Right lobe of liver (tissue), 6 donors: ENCODE measurements at regions not wholly inside any gene's neighbourhood (a gene's known extent, or its start where the extent isn't known, plus 50 kb on each side); places are given as distances from the start of the nearest gene placed in this dataset.
A peak's percentile ranks its signal among the peaks of the same experiment; 100 is the strongest.

ENCODE experiments used
- ATAC-seq, 4 donors: fragments of 200-7000 bp; cut with Tn5 transposase; one replicate each; pipeline ENCODE4 v1.9.1; 2020; ENCODE audit warnings: mild to moderate bottlenecking in 4 of 4, moderate library complexity in 4 of 4
- DNase-seq, 3 donors: peaks; one replicate each; pipeline ENCODE4 v3.0.0-alpha.2; 2020
- H3K27ac ChIP-seq, 3 donors: fragments of 200-600 bp; one replicate each; pipeline ENCODE4 v1.8.0; 2022
- H3K27me3 ChIP-seq, 2 donors: fragments of 200-600 bp; one replicate each; pipeline ENCODE4 v1.8.0; 2022
- H3K36me3 ChIP-seq, 4 donors: fragments of 200-600 bp; sonication (generic) in 1 of 4; one replicate each; pipeline versions ENCODE4 v1.5.1 to v1.8.0; 2017 to 2022; ENCODE audit warnings: control low read depth in 1 of 4
- H3K4me1 ChIP-seq, 4 donors: fragments of 200-600 bp; sonication (generic) in 1 of 4; one replicate each; pipeline versions ENCODE4 v1.5.1 to v1.8.0; 2017 to 2022; ENCODE audit warnings: control low read depth in 1 of 4
- H3K4me3 ChIP-seq, 3 donors: fragments of 200-600 bp; one replicate each; pipeline ENCODE4 v1.8.0; 2022
- H3K9me3 ChIP-seq, 4 donors: fragments of 200-600 bp; sonication (generic) in 1 of 4; one replicate each; pipeline versions ENCODE4 v1.5.1 to v1.8.0; 2017 to 2022; ENCODE audit warnings: control low read depth in 1 of 4
- POLR2A ChIP-seq: fragments of 450-650 bp; IDR thresholded peaks from one replicate; pipeline ENCODE4 v1.6.1; 2017; ENCODE audit warnings: antibody characterized with exemption, mild to moderate bottlenecking
- WGBS: methylation state at CpG from one replicate; pipeline ENCODE4 v1.1.6; 2018; ENCODE audit warnings: low coverage, low lambda C conversion rate; ENCODE audit not compliant: insufficient coverage; ENCODE audit errors: missing lambda C conversion rate; 5-methylcytosine and 5-hydroxymethylcytosine counted together
- intact Hi-C, 2 donors: fragments of 100-400 bp; cut with DNase I; formaldehyde crosslinking; loops; one replicate each; pipeline versions ENCODE4 v1.11.2 to v1.14.1; 2022
- TF ChIP-seq, protein P1 (sequence below), 4 donors: fragments of 200-600 bp in 3 of 4; fragments of 450-650 bp in 1 of 4; IDR thresholded peaks; one replicate each; pipeline versions ENCODE4 v1.5.1 to v1.8.0; 2016 to 2022; ENCODE audit warnings: antibody characterized with exemption in 4 of 4, mild to moderate bottlenecking in 2 of 4
- donor health status: DM: no; HTN: yes; CAD: no.
- donor health status: DM: no; HTN: no; CAD: no.
- donor health status: DM: no; HTN: no; CAD: no.
- donor health status: DM: no; HTN: yes; CAD: no.
- donor health status: DM: no; HTN: yes; CAD: no.

DNA sequence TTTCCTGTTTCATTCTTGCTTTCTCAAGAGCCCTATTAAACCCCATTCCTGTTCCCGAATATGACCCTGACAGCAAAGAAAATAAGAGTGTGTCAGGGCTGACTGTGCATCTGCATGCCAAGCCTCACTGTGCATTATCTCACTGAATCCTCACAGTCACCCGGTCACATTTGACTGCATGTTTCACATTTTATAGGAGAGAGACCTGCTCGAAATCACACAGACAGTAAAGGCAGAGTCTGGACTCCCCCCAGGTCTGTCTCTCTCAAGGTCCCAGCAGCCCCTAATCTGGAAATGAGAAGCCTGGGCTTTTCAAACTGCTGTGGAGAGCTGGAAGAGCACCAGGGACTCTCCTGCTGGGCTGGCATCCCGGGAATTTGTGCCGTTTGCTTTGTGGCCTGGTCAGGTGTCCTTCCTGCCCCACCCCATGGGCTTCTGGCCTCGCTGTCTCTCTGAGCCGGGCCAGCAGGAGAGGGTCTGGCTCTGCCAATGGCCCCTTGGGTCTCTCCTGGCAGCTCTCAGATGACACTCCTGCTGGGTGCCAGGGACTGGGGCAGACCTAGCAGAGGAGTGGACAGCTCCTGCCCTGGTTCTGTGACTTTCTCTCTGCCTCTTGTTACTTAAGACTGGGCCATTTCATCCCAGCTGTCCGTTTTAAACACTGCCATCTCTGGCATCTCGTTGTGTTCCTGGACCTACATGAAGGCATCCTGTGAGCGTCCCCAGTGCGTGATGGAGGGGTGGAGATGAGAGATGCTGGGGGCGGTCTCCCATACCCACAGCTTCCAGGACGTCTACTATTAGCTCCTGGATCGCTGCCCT lies 173.6 kb downstream of the ARHGAP12 start:
- Histone ChIP-seq H3K27me3 (no peaks in the 10 kb centered on the region), H3K36me3 (no peaks in the 10 kb centered on the region), H3K4me1 (peaks cover 0 to 33% (median 5%) of the 10 kb centered on the region in 4 donors), H3K9me3 (no peaks in the 10 kb centered on the region), H3K4me3 (no peak overlapping the region), H3K27ac (peak overlapping the region; percentile 24 to 72 (median 60))
- intact Hi-C loops: no loop called here
- peak; percentile 76 to 81 (median 79) for DNase-seq
- ATAC-seq: peak; percentile 35 to 51 (median 45)
- TF ChIP-seq, protein P1, sequence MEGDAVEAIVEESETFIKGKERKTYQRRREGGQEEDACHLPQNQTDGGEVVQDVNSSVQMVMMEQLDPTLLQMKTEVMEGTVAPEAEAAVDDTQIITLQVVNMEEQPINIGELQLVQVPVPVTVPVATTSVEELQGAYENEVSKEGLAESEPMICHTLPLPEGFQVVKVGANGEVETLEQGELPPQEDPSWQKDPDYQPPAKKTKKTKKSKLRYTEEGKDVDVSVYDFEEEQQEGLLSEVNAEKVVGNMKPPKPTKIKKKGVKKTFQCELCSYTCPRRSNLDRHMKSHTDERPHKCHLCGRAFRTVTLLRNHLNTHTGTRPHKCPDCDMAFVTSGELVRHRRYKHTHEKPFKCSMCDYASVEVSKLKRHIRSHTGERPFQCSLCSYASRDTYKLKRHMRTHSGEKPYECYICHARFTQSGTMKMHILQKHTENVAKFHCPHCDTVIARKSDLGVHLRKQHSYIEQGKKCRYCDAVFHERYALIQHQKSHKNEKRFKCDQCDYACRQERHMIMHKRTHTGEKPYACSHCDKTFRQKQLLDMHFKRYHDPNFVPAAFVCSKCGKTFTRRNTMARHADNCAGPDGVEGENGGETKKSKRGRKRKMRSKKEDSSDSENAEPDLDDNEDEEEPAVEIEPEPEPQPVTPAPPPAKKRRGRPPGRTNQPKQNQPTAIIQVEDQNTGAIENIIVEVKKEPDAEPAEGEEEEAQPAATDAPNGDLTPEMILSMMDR (IDR thresholded peaks at IDR 0.05): no peak
- peak; percentile 57 for TF ChIP-seq POLR2A
- 21% methylated on average over 6 of the region's 14 CpGs for WGBS

DNA sequence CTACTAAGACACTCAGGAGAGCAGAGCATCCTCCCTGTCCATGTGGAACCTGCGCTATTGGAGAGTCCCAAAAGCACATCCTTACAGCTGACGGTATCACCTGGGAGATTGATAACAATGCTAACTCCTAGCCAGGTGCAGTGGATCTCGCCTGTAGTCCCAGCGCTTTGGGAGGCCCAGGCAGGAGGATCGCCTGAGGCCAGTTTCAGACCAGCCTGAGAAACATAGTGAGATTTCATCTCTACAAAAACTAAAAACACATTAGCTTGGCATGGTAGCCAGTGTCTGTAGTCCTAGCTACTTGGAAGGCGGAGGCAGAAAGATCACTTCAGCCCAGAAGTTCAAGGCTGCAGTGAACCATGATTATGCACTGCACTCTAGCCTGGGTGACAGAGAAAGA lies 174.9 kb downstream of the ARHGAP12 start:
- intact Hi-C loops: no loop called here
- H3K9me3 ChIP-seq: no peaks in the 10 kb centered on the region
- ATAC-seq (no peak), DNase-seq (no peak)
- H3K27ac ChIP-seq: no peak overlapping the region
- H3K27me3 ChIP-seq: no peaks in the 10 kb centered on the region
- no peaks in the 10 kb centered on the region for H3K36me3 ChIP-seq
- H3K4me3 ChIP-seq: no peak overlapping the region
- TF ChIP-seq, protein P1 (IDR thresholded peaks at IDR 0.05): no peak
- TF ChIP-seq POLR2A: no peak
- peaks cover 0 to 30% (median 5%) of the 10 kb centered on the region in 4 donors for H3K4me1 ChIP-seq
- 100% methylated on average over 1 of the region's 6 CpGs for WGBS

DNA sequence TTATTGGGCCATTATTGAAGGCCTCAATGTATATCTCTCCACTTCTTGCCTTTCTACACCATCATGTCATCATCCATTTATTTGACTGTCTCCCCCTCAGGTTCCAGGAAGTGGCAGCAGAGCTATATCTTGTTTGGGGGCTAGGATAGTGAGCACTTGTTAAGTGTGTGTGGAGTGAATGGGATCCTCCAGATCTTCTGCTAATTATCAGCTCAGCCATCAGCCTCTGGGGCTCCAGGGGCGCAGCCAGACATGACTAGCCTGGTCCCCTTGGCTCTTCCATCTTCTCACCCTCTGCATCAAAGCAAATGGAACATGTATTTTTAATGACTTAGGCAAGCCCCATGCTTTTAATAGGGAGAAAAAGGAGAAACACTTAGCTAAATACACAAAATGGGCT lies 176.5 kb downstream of the ARHGAP12 start:
- no peaks in the 10 kb centered on the region for H3K36me3 ChIP-seq
- DNase-seq (no peak), ATAC-seq (no peak)
- no peak overlapping the region for H3K27ac ChIP-seq
- TF ChIP-seq POLR2A: no peak
- TF ChIP-seq, protein P1 (IDR thresholded peaks at IDR 0.05): no peak
- no peak overlapping the region for H3K4me3 ChIP-seq
- H3K27me3 ChIP-seq: no peaks in the 10 kb centered on the region
- intact Hi-C loops: no loop called here
- no peaks in the 10 kb centered on the region for H3K9me3 ChIP-seq
- no CpG with 5 or more reads among the region's 1 CpG for WGBS
- H3K4me1 ChIP-seq: peaks cover 0 to 15% (median 0%) of the 10 kb centered on the region in 4 donors

DNA sequence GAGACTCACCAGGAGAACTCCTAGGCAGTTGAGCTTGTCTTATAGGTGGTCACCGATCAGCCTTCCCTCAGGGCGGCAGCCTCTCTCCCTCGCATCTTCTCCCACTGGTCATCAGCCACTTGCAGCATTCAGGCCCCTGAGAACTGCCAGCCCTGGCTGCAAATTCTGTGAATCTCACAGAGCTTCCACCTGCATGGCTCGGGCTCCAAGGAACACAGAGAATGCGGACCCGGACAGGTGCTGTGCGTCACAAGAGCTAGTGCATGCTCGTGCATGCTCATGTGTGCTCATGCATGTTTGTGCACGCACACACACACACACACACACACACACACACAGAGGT lies 176.9 kb downstream of the ARHGAP12 start:
- ATAC-seq: no peak
- Histone ChIP-seq H3K4me3 (no peak overlapping the region), H3K27me3 (no peaks in the 10 kb centered on the region), H3K4me1 (peaks cover 0 to 14% (median 0%) of the 10 kb centered on the region in 4 donors), H3K27ac (no peak overlapping the region), H3K9me3 (no peaks in the 10 kb centered on the region), H3K36me3 (no peaks in the 10 kb centered on the region)
- TF ChIP-seq POLR2A: no peak
- TF ChIP-seq, protein P1 (IDR thresholded peaks at IDR 0.05): no peak
- no peak for DNase-seq
- intact Hi-C loops: no loop called here
- WGBS: 55% methylated on average over 2 of the region's 9 CpGs
